GM21529 (cell line): ENCODE measurements at regions not wholly inside any gene's neighbourhood (a gene's known extent, or its start where the extent isn't known, plus 50 kb on each side); places are given as distances from the start of the nearest gene placed in this dataset.

ENCODE experiments used
- ATAC-seq: cut with Tn5 transposase; IDR thresholded peaks from one replicate; pipeline ENCODE4 v1.9.1; 2021; ENCODE audit not compliant: unreplicated experiment

GRCh38 chr6:80482056-80482455 lies 375.6 kb downstream of the BCKDHB start:
- no peak for ATAC-seq

DNA sequence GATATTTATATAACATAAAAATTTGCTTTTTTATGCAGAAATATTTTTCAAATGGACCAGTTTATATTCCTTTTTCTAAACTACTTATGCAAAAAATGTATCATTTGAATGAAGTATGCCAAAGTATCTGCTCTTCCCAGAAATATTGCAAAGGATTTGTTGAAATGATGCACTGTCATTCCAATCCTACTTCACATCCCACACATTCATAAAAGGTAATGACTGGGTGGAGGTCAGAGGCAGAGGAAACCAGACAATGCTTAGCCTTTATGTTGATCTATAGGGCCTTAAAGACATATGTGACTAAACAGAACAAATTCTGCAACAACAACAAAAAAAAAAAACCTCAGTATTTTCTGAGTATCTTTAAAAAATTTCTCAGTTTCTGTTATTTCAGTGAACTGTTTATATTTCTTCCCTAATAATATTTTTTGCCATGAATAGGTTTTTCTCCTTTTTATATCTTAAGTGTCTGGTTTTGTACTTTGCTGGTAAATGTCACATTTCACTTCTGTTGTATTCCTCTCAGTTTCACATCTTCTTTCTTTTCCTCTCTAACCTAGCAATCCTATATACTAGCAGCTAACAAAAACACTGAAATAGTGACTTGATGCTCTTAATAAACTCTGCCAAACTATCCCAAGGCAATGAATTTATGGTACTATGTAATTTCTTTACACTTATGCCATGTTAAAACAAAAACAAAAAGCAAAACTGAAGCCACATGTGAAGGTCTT lies 374.1 kb downstream of the BCKDHB start:
- ATAC-seq: peak; percentile 90

GRCh38 chr6:80478030-80478429 lies 371.6 kb downstream of the BCKDHB start:
- ATAC-seq: no peak

- ATAC-seq: no peak
These were observed 371.1 kb downstream of the BCKDHB start for GRCh38 chr6:80477591-80477990.

DNA sequence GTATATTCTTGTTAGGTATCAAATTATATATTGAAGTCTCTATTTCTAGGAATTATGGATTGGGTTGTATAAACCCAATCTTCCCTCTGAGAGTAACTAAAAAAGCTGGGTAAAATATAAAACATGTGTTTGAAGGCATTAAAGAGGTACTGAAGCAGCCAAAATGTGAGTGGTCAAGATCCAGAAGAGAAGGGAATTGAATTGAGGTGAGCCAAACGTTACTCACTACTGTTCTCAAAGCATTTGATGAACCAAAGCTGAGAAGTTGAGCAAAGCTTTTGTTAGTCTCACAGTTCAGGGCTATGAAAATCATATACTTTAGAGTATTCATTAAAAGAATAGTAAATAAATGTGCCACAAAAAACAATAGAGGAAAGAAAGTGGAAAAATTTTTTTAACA lies 365.8 kb downstream of the BCKDHB start:
- ATAC-seq: no peak

DNA sequence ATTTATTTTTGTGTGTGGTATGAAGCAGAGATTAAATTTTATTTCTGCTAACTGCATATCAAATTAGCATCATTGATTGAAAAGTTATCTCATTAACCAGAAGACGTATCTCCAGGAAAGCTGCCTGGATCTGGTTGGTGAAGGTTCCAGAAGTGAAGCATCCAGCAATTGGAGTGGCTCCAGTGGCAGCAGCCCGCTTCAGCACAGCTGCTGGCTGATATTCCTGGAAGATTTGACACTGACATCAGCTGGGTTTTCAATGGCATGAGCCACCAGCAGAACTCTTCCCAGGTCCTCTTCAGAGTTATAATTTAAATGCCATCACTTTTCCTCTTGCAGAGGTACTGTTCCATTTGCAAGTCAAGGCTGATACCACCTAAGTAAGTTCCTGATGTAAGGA lies 363.5 kb downstream of the BCKDHB start:
- ATAC-seq: no peak

DNA sequence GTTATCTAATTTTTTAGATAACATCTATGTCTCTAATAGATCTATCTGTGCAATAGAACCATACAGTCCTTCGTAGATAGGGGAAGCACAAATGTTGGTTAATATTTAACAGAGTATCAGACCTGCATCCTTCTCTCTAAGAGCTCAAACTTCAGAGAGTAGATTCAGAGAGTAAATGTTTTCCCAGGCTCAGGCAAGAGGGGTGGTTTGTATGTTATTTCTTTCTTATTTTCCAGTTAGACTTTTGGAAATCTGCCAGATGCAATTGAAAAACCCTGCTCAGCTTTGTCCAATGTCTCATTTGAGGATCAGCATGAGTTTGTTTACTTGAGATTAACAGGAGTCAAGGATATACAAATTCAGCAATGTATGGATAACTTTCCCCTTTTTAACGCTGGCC lies 361.9 kb downstream of the BCKDHB start:
- no peak for ATAC-seq

- no peak for ATAC-seq
These were observed 360.9 kb downstream of the BCKDHB start for GRCh38 chr6:80467408-80467807.

DNA sequence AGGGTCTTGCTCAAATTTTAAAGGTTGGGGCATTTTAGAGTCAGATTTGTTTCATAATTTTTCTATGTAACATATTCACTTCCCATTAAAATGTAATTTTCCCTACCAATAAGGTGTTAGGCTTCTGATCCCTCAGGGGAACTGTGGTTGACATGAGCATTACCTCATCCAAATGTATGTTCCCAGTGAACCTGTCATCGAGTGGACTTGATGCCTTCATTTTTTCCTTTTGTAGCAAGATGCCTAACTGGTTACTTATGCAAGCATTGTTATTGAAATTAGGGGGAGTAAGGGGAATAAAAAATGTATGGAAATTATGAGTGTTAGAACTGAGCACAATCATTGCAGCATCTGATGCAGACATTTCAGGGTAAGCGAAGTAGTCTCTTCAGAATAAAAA lies 360.5 kb downstream of the BCKDHB start:
- ATAC-seq: no peak

GRCh38 chr6:80465513-80465912 lies 359.0 kb downstream of the BCKDHB start:
- no peak for ATAC-seq

GRCh38 chr6:80464901-80465300 lies 358.4 kb downstream of the BCKDHB start:
- no peak for ATAC-seq

GRCh38 chr6:80463197-80463596 lies 356.7 kb downstream of the BCKDHB start:
- ATAC-seq: no peak

DNA sequence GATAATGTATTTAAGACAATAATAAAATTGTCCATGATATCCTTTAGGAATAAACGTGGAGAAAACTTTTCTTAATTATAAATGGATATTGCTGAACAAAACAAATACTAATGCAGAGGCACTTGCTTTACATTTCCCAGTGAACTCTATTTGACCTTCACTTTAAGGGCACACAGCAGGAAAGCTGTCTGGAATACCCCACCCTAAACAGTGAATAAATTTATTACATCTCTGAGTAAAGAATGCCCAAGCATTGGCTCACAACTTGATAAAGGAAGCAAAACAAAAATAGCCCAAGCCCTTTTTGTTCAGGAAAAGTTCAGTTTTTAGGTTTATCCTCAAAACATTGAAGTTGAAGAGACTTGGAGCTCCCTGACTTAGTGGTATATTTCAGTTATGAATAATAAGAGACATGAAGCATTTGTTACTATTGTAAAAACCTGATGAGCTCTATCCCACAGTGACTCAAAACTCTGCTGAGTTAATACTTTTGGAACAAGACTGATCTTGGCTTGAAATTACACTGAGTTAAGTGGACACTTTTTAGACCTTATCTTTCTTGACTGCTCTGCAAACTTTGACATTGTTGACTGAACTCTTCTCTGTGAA lies 353.9 kb downstream of the BCKDHB start:
- ATAC-seq: no peak

DNA sequence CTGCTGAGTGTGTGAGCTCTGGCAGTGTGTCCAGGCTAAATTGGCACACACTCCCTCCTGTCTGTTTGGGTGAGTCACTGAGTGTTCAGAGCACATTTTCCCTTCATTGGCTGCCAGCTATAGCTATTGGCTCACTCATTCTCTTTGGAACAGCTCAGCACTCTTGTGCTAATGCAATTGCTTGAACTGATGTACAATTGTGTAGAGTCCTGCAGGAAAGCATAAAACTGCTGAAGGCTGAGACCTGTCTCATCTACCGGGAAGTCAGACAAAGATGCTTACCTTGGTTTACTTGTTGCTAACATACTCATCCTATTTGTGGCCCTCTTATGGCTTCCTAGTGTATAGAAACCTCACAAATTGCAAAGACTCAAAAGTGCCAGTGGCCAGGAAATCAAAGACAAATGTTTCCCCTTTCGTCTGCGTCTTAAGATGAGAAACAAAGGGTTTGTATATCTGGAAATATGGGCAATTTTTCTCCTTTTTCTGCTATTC lies 351.0 kb downstream of the BCKDHB start:
- no peak for ATAC-seq

DNA sequence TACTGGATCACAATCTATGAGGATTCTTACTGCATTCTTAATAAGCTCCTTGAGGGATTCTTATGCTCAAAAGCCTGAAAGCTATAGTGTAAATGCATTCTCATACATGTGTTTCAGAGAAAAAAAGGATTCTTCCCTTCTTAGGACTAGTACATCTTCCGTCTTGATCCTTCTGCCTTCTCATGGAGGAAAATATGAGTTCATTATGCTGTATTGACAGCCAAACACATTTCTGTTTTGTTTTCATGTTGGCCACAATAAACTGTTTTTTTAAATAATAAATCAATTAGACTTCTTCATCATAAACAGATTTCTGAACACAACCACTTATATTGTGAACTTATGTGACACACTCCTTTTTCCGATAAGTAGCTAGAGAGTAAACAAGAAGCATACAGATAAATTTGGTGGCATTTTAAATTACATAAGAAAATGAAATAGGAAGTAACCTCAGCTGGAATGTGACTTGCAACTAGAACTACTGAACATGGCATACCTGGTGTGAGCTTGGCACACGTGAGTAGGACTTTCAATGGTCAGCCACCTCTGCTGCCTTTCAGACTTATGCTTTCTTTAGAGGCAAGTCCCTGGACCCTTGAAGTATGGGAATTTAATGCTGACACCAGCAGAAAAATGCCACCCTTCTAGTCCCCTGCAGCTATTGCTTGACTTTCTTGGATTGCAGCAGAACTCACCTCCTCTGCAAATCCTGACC lies 350.4 kb downstream of the BCKDHB start:
- no peak for ATAC-seq

DNA sequence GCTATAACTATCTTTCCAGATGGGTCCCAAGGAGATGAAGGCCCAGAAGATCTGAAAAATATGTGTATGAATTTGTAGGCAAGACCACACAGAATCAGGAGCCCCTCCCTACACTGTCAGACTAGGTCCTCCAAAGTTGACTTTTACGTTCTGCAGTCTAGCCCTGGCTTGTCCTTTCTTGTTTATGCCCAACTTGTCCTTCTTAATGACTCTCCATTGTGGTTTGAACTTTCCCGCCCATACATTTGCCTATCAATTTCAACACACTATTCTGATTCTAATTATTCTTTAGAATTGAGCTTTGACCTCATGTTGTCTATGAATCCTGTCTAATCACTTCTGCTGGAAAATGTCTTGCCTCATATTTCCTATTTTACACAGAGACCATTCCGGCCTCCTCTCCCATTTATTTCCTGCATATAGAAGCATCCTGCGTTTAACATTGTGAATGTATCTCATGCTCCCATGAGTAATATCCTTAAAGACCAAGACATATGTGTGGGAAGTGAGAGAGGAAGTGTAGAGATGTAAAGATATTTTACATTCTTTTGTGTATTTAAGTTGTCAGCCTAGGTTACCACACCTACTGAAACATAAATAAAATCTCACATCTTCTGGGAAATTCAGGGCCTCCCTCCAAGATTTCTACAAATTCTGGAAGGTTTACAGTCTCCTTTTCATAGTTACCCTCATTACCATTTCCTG lies 348.3 kb downstream of the BCKDHB start:
- ATAC-seq: no peak

DNA sequence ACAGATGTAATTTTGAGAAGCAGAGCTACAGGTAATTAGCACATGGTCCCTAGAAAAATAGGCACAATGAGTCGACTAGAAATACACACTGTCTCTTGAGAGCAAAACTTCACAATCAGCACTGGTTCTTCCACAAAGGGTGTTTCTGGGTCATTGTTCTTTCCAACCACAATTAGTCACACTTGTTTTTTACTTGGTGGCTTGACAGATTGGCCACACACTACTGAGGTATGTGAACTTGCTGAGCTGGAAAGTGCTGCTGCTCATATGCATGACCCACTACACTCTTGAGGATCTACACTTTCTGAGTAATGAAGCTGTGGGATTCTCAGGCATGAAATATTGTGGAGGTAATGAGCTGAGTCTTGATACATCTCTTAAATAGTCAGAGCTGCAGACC lies 347.7 kb downstream of the BCKDHB start:
- peak; percentile 49 for ATAC-seq

DNA sequence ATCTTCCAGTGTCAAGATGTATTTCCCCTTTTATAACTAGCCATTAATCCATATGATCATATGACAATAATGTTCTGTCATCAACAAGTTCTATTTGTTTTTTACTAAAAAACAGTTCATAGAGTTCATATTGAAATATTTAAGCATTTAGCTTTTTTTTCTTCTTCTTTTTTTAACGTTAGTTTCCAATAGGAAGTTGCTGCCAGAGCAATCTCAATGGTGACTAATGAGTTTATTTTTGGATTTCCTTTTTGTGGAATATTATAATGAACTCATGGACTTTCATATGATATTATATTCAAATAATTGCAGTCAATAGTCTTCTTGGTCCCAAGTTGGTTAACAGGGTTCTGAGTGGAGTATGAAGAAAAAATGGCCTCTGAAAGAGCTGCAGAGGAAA lies 343.3 kb downstream of the BCKDHB start:
- ATAC-seq: no peak

DNA sequence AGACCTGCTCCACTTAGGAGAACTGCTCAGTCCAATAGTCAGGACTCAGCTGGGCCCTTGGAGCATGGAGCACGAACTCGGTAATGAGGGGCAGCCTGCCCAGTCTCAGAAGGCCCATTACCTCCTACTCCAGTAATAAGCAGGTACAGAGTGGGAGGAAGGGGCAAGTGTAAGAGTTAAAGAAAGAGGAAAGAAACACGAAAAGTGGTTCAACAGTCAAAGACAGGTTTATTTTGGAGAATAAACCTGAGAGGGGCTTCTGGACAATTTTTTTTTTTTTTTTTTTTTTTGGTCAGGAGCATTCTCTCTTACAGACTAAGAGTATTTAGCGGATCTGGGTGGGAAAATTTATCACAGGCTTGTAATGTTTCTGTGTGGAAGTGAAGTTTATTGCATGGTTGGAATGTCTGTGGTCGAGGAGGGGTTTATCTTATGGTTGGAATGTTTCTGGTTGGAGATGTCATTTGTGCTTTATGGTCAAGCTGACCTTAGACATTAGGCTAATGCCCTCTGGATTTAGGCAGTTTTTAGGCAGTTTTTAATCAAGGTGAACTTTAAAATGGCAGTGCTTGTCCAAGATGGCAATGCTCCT lies 340.1 kb downstream of the BCKDHB start:
- no peak for ATAC-seq

- no peak for ATAC-seq
These were observed 339.3 kb downstream of the BCKDHB start for GRCh38 chr6:80445751-80446150.

GRCh38 chr6:80442366-80442765 lies 335.9 kb downstream of the BCKDHB start:
- ATAC-seq: no peak
